Fibroblast of skin of scalp (primary cell): ENCODE measurements at regions not wholly inside any gene's neighbourhood (a gene's known extent, or its start where the extent isn't known, plus 50 kb on each side); places are given as distances from the start of the nearest gene placed in this dataset.

Experiments used
- DNase-seq: peaks from one replicate; pipeline ENCODE4 v3.0.0-alpha.2; 2013

DNA sequence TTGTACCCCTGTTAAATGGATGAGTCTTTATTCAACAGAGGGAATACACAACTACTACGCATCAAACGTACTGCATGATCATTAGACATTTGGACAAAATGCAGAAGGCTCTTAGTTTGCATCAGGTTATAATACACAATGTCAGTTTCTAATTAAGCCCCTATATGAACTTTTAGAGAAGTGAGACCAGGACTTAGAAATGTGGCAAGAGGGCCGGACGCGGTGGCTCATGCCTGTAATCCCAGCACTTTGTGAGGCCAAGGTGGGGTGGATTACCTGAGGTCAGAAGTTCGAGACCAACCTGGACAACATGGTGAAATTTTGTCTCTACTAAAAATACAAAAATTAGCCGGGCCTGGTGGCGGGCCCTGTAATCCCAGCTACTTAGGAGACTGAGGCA lies 76.3 kb upstream of the MGMT start:
- no peak for DNase-seq

DNA sequence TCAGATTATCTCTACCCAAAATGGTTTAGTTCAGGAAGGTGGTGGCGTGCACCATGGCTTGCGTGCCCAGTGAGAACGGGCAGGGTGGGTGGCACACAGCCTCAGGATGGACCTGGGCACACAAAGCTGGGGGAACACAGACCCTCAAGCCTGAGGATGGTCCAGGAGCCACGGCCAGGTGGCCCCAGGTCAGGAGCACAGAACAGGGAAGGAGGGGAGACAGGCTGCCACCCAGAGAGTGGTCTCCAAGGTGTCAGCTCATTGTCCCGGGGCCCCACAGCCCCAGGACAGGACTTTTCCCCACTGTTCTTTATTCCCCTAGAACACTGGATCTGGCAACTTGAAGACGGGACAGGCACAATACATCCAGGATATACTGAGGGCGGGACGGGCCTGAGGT lies 75.6 kb upstream of the MGMT start:
- no peak for DNase-seq

DNA sequence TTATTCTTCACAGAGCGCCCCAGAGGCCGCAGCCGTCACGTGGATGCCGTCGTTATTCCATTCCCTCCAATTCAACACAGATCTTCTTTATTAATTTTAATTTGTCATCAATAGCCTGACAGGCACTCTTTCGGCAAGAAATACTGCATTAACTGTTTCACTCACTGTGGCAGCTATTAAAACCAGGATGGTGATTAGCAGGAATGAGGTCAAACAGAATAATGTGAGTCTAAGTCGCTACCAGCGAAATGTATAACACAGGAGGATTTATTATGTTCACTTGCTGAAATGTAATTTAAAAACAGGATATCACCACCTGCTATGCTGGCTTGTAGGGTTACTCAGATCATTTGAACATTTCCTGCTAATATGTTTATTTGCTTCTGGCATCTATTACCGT lies 74.2 kb upstream of the MGMT start:
- no peak for DNase-seq

DNA sequence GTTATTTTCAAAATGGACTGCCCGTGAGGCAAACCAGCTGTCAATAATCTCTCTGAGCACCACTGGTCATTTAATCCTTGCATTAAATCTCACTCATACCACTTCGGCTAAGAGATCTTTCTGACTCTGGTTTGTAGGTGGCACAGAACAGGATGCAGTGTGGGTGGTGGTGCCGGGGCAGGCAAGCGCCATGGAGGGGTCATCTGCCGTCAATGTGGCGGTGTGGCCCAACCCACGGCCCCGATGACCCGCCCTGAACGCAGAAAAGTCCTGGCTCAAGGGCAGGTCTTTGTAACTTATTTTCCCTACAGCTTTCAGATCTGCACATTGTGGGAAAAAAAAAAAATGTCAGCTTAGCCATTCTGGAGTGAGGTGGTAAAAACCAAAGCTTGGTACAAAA lies 73.2 kb upstream of the MGMT start:
- no peak for DNase-seq

DNA sequence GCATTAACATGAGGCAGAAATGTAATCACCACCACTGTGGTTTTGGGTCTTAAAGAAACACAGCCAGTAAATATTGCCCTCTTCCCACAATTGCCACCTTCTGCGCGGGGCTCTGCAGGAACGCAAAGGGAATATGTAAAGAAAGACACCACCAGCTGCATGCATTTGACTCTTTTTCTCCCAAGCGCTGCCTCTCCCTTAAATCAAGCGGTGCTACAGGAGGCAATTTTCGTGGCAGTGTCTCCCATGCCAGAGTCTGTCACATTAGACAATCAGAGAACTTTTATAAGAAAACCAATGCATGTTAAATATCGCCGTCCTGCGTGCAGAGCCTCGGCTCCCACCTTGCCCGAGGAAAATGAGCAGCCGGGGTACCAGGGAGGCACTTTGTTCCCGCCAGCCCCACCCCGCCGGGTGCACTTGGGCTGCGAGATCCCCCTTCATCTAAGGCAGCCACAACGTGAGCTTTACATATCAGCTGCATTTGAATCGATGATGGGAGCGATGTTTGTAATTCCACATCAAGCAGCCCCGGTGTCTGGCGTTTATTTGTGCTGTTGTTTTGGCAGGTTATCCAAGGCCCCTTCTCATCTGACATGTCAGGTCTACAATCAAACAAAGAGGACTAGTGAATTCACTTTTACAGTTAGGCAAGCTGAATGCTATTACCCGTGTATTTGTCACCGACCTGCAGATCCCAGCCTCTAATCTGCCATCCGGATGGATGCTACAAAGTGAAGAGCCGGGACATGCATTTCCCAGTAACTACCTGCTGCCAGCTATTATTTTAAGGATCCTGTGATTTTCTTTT lies 72.3 kb upstream of the MGMT start:
- no peak for DNase-seq

DNA sequence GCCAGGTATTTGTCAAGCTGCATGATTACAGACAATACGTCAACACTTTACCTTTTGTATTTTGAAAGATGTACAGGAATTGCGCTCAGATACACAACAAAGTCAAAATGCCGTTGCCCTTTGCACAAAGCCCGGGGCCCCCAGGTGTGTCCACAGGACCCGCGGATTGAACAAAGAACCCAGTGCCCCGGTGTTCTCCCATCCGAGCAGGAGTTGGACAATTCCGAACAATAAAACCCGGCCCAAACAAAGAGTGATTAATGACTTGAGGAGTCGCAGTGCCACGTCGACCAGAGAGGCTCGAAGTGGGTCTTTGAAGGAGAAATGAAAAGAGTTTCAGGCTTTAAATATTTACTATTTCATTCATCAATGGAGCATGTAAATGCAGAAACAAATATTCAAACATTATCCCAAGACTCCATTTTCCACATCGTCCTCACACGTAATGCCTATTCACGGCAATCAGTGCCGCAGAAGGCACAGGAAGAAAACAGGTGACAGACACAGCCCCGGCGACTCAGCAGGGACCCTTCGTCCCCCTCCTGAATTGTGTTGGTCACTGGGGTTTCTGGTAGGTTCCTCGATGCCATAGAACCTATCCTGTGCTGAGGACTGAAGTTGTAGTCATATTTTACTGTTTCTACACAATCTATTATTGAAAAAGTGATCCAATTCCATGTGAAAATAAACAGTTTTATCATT lies 70.9 kb upstream of the MGMT start:
- no peak for DNase-seq

DNA sequence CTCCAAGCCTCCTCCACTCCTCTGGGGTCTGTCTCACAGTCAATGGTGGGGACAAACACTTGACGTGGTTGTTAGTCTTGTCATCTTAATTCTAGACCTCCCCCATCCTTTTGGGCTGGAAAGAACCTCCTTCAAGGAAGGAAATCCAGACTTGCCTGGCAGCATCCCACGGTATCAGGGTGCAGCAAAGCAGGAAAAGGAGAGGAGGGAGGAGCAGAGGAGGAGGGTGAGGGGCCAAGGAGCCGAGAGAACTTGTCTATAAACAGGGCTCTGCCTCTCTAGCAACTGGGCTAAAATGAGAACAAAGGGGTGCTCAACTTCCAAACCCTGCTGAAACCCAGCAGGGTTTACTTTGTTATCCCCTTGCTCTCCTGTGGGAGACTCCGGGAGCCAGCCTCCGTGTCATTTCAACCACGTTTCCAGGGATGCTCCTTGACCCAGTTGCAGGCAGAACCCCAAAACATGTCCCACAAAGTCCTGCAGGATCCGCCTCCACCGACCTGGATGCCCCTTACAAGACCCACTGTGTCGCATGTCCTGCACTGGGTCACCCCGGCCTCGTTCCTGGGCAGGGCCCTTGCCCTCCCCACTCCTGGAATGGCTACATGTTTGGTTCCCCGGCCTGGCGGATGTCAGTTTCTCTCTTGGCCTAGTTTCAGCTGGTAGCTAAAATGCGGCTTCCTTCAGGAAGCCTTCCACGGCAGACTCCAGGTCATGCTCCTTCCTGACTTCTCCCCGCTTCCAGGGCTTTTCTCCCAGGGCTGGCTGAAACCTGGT lies 69.7 kb upstream of the MGMT start:
- no peak for DNase-seq

DNA sequence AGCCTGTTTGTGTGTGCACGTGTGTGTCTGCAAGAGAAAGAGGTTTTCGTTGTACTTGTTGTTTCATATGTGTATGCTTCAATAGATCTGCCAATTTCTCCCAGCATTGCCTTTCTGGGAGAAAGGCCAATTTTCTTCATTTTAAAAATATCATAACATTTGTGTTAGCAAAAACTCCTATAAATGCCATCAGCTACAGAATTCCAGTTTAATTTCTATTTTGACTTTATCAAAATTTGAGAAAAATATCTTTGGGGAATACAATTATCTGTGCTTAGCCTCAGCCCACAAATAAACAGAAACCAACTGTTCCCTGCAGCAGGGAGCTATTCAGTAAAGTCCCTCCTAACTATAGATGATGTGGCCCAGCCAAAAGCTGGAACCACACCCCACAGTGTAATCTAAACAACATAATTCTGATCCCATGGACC lies 68.3 kb upstream of the MGMT start:
- no peak for DNase-seq

DNA sequence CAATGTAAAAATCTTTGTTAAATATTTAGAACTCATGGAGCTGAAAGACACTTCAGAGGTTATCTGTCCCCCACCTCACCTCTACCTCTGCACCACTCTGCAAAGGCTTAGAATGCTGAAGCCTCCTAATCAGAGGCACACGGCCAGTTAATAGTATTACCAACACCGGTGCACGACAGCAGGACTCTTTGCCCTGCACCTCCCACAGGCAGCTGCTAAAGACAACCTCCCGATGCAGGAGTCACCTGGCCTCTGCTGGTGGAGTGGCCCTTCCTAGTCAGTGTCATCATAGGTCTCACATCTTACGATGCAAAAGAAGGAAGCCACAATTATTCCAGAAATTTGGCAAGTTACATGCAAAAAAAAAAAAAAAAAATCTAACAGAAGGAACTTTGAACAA lies 66.6 kb upstream of the MGMT start:
- no peak for DNase-seq

DNA sequence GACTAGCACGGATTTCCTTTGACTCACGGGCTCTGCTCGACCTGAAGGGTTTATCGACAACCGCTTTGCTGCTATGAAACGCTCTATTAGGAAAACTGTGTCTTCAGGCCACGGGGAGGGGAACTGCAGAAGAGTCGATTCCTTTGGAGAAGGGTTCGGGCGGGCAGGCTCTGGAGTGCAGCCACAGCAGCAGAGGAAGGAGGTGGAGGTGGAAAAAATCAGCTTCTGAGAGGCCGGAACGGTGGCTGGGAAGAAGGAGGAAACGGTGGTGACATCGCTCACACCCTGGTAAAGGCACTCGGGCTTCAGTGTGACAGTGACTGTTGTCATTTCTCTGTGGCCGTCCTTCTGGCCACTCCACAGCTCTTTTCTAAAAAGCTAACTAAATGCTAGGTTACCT lies 64.6 kb upstream of the MGMT start:
- no peak for DNase-seq

DNA sequence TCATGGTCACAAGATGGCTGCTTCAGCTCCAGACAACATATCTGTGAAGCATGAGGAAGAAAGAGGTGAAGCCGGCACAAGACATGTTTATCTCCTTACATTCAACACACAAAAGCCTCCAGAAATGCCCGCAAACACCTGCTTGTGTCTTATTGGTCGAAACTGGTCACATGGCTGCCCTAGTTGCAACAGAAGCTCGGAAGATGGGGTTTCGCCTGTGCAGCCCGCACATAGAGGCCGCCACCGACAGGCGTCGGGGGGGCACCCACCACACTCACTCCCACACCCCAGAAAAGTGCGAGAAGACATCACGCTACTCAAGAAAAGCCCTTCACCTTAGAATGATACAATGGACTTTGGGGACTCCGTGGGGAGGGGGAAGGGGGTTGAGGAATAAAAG lies 63.0 kb upstream of the MGMT start:
- no peak for DNase-seq

DNA sequence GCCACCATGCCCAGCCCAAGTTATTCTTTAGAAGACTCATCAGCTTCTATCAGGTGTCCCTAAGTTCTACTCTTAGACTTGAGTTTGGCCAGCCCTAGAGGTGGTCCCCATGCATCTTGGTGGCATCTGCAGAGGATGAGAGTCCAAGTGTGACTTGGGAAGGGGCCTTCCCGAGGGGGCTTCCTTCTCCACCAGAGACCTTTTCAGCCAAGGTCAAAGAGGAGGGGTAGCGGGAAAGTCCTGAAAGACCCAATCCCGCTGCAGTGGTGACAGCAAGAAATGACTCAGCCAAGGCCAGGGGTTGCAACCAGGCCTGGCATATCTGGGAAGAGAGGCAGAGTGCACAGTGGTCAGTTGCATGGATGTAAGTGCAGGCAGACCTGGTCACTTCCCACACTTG lies 61.7 kb upstream of the MGMT start:
- no peak for DNase-seq

DNA sequence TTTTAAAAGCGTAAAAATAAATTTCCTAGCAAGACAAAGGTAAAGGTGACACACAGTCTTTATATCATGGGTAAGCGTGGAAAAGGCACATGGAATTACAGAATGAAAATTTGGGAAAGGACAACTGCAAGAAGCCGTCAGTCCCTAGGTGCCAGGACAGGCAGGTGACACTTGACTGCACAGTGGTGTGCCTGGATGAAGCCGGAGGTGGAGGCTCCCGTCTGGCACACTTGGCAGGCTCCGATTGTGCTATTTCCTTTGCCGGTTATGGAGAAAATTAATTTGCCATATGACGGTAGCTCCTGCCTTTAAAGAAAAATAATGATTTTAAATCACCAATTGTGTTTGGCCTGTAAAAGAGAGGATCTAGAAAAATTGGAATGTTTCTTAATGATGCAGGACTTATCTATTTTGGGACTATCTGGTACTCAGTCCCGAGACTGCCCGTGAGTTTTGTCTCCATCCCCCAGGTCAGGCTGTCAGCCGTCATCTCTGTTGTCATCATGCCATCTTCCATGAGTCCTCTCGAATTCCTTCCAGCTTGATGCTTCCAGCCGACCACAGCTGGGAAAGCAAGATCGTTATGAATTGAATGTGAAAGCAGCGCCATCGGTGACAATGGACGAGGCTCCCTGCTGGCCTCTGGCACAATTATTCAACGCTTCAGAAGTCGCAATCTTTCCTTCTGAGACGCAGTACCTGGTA lies 56.2 kb upstream of the MGMT start:
- no peak for DNase-seq

DNA sequence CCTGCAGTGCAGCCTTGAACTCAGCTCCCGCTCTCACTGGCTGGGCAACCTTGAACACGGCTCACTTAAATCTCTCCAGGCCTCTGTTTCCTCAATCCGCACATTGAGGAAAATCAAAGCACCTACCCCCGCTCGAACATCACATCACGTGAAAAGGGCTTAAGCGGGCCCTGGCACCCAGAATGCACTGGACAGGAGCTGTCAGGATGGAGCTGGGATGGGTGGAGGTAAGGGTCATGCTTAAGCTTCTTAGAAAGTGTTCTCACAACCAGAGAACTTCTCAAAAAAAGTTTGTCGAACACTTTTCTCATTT lies 55.7 kb upstream of the MGMT start:
- no peak for DNase-seq

DNA sequence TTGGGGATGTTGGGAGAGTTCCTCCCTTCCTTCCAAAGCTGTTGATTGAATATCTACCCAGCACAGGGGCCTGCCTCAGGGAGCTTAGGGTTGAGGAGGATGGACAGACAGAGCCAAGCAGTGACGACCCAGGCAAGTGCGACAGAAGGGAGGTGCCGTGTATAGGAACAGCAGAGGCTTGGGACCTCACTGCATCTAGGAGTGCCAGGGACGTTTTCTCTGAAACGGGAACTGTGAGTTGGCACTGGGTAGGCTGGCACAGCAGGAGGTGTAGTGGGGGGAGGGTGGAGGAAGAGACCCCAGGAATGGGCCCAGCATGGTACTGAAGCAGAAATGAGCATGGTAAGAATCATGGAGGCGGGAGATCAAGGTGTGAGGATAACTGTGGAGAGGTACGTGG lies 55.3 kb upstream of the MGMT start:
- DNase-seq = no peak

DNA sequence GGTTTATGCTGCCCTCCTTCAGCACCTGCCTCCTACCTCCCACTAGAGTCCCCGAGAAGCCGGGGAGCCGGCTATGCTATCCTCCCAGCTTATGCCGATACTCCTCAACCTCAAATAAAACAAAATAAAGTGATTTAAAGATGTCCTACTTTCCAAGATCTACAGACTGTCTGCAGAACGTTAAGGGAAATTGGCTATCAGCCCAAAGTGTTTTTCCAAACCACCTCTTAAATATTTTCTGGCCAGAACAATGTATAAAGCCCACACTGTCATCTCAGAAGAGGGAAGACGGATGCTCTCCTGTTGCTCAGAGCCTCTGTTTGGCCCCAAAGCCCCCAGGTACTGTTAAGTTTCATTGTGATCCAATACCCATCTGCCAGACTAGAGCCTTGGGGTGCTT lies 54.0 kb upstream of the MGMT start:
- no peak for DNase-seq

DNA sequence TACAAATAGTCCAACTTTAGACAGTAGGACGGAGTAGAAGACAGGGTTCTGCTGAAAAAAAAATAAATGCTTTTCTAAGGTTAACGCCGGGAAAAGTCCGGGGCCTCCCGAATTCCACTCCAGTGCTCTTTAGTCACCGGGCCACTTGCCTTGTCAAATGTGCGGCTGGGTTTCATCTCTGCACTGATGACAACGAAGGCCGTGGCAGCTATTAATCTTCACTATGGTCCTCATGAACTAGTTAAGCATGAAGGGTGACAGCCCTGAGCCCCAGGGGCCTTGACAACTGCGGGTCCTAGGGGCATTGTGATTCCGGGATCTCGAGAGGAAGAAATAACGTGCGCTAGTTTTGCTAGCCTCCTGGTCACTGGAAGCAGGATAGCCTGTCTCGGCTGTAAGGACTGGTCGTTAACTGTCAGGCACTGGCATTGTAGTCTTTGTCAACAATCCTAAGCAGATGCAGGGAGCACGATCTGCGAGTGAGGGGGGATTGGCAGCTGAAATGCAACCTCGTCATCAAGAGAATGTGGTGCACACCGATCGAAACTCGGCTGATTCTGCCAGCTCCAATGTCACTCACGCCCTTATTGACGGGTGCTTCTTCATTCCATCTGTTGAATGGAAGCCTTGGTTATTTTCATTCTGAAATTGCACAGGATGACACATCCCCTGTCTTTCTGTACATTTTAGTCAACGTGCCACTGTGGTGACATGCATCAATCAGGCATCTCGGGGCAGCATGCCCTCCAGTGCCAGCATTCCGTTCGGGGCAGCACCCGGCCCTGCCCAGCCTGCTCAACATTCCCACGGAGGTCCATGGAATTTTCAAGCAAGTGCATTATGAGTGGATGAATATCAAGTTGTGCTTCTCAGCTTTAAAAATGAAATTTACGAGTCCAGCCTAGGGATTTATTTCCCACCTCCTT lies 51.6 kb upstream of the MGMT start:
- no peak for DNase-seq

DNA sequence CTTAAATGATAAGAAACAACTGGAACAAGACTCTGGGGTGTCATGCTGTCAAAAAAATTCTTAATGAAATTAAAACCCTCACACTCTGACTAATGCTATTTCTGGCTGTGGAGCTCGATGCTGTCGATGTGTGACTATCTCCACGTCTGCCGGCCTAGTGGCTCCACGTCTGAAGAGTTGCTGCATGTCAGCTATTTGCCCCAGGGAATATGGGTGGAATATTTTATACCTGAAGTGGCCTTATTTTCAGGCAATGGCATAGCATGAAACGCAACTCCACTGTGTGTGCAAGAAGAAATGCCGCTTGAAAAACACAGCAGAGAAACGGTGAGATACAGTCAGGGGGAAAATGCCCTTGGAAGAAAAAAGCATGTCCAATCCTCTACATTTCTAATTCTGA lies 50.9 kb upstream of the MGMT start:
- DNase-seq = no peak

DNA sequence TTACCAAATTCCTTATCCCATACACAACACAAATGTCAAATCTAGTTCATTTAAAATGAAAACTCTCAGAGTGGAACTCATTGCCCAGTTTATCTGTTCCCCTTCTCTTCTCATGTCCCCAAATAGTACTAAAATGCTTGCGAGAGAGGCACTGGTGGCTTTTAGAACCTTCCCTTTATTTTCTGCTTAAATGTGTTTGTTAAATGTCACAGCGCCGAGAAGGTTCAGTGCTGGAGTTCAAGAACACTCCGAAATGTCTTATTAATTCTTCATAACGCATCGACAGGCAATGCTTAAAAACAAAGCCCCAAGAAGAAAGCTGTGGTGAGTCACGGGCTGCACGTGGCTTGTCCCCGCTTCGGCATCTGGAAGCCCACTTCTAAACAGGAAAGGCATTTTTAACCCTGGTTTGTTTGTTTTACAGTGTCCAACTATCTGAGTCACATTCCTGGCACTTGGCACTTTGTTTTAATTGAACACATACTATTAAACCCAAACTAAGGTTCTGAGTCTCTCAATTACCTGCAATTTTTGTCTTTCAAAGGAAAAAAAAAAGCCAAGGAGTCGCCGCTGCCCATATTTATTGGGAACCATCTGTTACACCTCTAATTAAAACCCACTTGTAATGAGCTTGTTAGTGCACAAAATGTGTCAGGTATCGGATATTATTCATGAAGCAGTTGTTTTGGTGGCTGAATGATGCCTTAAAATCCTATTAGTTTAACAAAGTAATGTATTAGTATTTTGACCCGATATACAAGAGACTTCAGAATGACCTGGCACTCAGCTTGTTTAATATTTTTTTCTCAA lies 49.9 kb upstream of the MGMT start:
- DNase-seq = peak; percentile 20
